ENCODE measurements at regions not wholly inside any gene's neighbourhood (a gene's known extent, or its start where the extent isn't known, plus 50 kb on each side); places are given as distances from the start of the nearest gene placed in this dataset.

DNA sequence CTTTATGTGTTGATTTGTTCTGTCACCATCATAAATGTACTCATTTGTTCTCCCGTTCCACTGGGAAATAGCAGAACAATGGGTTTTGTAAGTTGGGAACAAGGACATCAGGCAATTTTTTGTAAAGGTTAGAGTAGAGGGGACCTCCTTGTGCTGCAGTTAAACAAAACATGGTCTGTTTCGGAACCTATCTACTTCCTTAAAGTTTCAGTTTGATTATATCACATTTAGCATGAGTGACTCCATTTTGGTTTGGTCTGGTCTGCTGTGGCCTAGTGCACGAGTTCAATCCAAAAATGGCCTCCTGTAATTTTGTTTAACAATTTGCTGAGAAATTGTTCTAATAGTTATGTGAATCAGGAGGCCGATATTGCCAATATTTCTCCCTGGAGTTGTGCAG, 372.7 kb downstream of the NUAK1 start:
- Histone ChIP-seq H3K27ac (no peak overlapping the region), H3K36me3 (no peaks in the 10 kb centered on the region), H3K4me3 (no peak overlapping the region), H3K4me1 (peaks cover 0 to 8% (median 0%) of the 10 kb centered on the region in 4 donors), H3K9me3 (no peaks in the 10 kb centered on the region), H3K27me3 (no peaks in the 10 kb centered on the region)
- TF ChIP-seq, protein P1, sequence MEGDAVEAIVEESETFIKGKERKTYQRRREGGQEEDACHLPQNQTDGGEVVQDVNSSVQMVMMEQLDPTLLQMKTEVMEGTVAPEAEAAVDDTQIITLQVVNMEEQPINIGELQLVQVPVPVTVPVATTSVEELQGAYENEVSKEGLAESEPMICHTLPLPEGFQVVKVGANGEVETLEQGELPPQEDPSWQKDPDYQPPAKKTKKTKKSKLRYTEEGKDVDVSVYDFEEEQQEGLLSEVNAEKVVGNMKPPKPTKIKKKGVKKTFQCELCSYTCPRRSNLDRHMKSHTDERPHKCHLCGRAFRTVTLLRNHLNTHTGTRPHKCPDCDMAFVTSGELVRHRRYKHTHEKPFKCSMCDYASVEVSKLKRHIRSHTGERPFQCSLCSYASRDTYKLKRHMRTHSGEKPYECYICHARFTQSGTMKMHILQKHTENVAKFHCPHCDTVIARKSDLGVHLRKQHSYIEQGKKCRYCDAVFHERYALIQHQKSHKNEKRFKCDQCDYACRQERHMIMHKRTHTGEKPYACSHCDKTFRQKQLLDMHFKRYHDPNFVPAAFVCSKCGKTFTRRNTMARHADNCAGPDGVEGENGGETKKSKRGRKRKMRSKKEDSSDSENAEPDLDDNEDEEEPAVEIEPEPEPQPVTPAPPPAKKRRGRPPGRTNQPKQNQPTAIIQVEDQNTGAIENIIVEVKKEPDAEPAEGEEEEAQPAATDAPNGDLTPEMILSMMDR (IDR thresholded peaks at IDR 0.05): no peak
- TF ChIP-seq EP300 (IDR thresholded peaks at IDR 0.05): no peak
- no peak for TF ChIP-seq POLR2AphosphoS5 (IDR thresholded peaks at IDR 0.05)
- no peak for TF ChIP-seq POLR2A (IDR thresholded peaks at IDR 0.05)
- ATAC-seq (ENCODE audit: low FRiP score in 2 of 2) (no peak), DNase-seq (no peak)
- 89 to 90% methylated on average over 4 of the region's 4 CpGs for WGBS, 2 donors

DNA sequence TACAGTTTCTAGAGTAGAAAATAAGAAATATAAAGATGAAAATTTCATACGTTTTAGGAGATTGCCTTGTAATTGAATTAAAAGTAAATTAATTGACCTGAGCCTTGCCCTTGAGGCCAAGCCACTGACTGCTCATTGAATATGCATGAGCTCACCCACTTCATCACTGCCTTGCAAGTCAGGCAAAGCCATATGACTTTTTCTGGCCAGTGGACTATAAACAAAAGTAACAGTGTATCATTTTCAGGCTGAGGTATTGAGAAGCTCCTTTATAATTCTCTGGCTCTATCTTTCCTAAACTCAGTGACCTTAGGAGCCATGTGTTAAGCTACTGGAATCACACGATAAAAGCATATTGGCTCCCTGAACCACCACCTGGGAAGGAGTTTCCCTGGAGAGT, 369.3 kb downstream of the NUAK1 start:
- WGBS, 2 donors: 81 to 88% methylated on average over 2 of the region's 2 CpGs
- DNase-seq: no peak
- no peak for TF ChIP-seq POLR2AphosphoS5 (IDR thresholded peaks at IDR 0.05)
- no peak for TF ChIP-seq POLR2A (IDR thresholded peaks at IDR 0.05)

DNA sequence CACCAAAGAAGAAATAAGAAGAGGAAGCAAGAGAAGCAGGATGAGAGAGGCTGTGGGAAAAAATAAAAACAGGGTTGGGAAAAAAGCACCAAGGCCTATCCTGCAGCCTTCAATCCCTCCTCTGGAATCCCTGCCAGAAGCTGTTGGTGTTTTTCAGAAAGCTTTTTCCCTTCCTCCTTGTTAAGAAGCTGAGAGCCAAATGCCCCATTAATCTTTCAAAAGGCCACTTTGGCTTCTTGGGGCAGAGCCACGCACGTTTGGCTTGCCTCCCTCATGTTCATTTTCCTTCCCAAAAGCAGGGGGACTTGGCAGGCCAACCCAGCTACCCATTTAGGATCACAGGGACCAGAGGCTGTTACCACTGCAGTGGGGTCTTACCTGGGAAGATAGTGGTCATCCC, 365.3 kb downstream of the NUAK1 start:
- TF ChIP-seq, protein P1 (IDR thresholded peaks at IDR 0.05): no peak
- TF ChIP-seq POLR2AphosphoS5 (IDR thresholded peaks at IDR 0.05) (no peak), EP300 (IDR thresholded peaks at IDR 0.05) (no peak), POLR2A (IDR thresholded peaks at IDR 0.05) (no peak)
- DNase-seq (no peak), ATAC-seq (ENCODE audit: low FRiP score in 2 of 2) (no peak)
- no peak overlapping the region for H3K4me3 ChIP-seq
- H3K9me3 ChIP-seq: no peaks in the 10 kb centered on the region
- no peaks in the 10 kb centered on the region for H3K27me3 ChIP-seq
- H3K4me1 ChIP-seq: no peaks in the 10 kb centered on the region
- H3K36me3 ChIP-seq: no peaks in the 10 kb centered on the region
- WGBS, 2 donors: 53 to 69% methylated on average over 2 of the region's 2 CpGs
- no peak overlapping the region for H3K27ac ChIP-seq

More for the DNA sequence above, 369.3 kb downstream of the NUAK1 start:
- Histone ChIP-seq H3K27ac (no peak overlapping the region), H3K27me3 (no peaks in the 10 kb centered on the region), H3K4me1 (no peaks in the 10 kb centered on the region), H3K4me3 (no peak overlapping the region), H3K36me3 (no peaks in the 10 kb centered on the region), H3K9me3 (no peaks in the 10 kb centered on the region)
- ATAC-seq (ENCODE audit: low FRiP score in 2 of 2): no peak

DNA sequence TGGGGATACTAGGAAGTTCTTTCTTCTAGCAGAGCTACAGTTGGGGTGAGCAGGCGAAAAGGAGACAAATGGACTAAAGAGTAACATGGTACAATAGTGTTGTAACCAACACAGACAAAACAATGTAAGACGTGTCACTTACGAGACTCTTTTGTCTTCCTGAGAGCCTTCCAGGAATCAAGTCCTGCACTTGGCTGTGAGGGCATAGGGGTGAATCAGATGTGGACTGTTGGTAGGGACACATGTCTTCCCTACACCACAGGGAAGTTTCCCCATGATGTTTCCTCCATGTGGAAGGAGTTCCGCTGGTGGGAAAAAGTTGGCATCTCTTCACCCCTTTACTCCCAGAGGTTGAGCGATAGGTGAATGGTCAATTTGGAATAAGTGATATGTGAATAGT, 364.7 kb downstream of the NUAK1 start:
- ATAC-seq (ENCODE audit: low FRiP score in 2 of 2): no peak
- no peaks in the 10 kb centered on the region for H3K9me3 ChIP-seq
- H3K27me3 ChIP-seq: no peaks in the 10 kb centered on the region
- no peak for TF ChIP-seq POLR2A (IDR thresholded peaks at IDR 0.05)
- TF ChIP-seq EP300 (IDR thresholded peaks at IDR 0.05): no peak
- TF ChIP-seq, protein P1 (IDR thresholded peaks at IDR 0.05): no peak
- no peak for TF ChIP-seq POLR2AphosphoS5 (IDR thresholded peaks at IDR 0.05)
- no peak overlapping the region for H3K4me3 ChIP-seq
- no peak for DNase-seq
- H3K27ac ChIP-seq: no peak overlapping the region
- 90 to 91% methylated on average over 5 of the region's 5 CpGs for WGBS, 2 donors
- no peaks in the 10 kb centered on the region for H3K36me3 ChIP-seq
- H3K4me1 ChIP-seq: no peaks in the 10 kb centered on the region

DNA sequence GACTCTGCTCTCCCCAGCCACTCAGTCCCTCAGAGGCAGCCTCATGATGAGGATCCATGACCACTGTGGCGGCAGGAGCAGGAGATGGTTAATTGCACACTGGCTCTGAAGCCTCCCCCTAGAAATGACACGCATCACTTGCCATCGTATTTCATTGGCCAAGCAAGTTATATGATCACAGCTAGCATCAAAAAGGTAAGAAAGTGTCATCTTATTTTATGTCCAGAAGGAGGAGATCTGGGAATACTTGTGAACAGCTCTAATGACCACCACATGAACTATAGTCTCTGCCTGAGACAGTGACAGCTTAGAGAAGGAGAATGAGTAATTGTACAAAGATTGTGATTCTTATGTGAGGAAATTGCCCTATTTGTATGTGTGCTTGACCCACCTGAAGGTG, 363.4 kb downstream of the NUAK1 start:
- ATAC-seq (ENCODE audit: low FRiP score in 2 of 2): no peak
- H3K4me1 ChIP-seq: no peaks in the 10 kb centered on the region
- no peak overlapping the region for H3K4me3 ChIP-seq
- no peaks in the 10 kb centered on the region for H3K27me3 ChIP-seq
- H3K36me3 ChIP-seq: no peaks in the 10 kb centered on the region
- no peaks in the 10 kb centered on the region for H3K9me3 ChIP-seq
- 88 to 89% methylated on average over 3 of the region's 3 CpGs for WGBS, 2 donors
- no peak for DNase-seq
- no peak overlapping the region for H3K27ac ChIP-seq
- TF ChIP-seq POLR2AphosphoS5 (IDR thresholded peaks at IDR 0.05) (no peak), EP300 (IDR thresholded peaks at IDR 0.05) (no peak), POLR2A (IDR thresholded peaks at IDR 0.05) (no peak)
- TF ChIP-seq, protein P1 (IDR thresholded peaks at IDR 0.05): no peak

Data from upper lobe of left lung (tissue), 6 donors.